Liver (tissue), 8 donors: ENCODE measurements at regions not wholly inside any gene's neighbourhood (a gene's known extent, or its start where the extent isn't known, plus 50 kb on each side); places are given as distances from the start of the nearest gene placed in this dataset.

Source experiments
- DNase-seq: peaks from one replicate; pipeline ENCODE4 v3.0.0-alpha.2; 2017; ENCODE audit warnings: low spot score
- H3K27ac ChIP-seq, 2 donors: one replicate each; pipeline ENCODE4 v1.7.0; 2013; ENCODE audit warnings: inconsistent platforms in 2 of 2, low read length in 2 of 2, control low read depth in 1 of 2, low read depth in 1 of 2, mild to moderate bottlenecking in 1 of 2
- H3K27me3 ChIP-seq, 4 donors: one replicate each; pipeline versions ENCODE4 v1.6.1 to v1.7.0; 2013; ENCODE audit warnings: low read length in 3 of 4, inconsistent platforms in 1 of 4, mild to moderate bottlenecking in 1 of 4, moderate library complexity in 1 of 4; ENCODE audit not compliant: control insufficient read depth in 4 of 4, insufficient read depth in 4 of 4
- H3K36me3 ChIP-seq, 4 donors: one replicate each; pipeline versions ENCODE4 v1.6.1 to v1.7.0; 2013; ENCODE audit warnings: low read length in 3 of 4, mild to moderate bottlenecking in 3 of 4, low read depth in 1 of 4, moderate library complexity in 1 of 4; ENCODE audit not compliant: control insufficient read depth in 4 of 4, insufficient read depth in 3 of 4
- H3K4me1 ChIP-seq, 4 donors: one replicate each; pipeline versions ENCODE4 v1.6.1 to v1.7.0; 2013; ENCODE audit warnings: low read length in 3 of 4, mild to moderate bottlenecking in 3 of 4, moderate library complexity in 1 of 4; ENCODE audit not compliant: control insufficient read depth in 4 of 4, insufficient read depth in 4 of 4
- H3K4me3 ChIP-seq, 3 donors: one replicate each; pipeline versions ENCODE4 v1.6.1 to v1.7.0; 2013; ENCODE audit warnings: low read length in 3 of 3, control low read depth in 1 of 3, low read depth in 1 of 3, mild to moderate bottlenecking in 1 of 3
- H3K9ac ChIP-seq, 2 donors: one replicate each; pipeline ENCODE4 v1.7.0; 2013; ENCODE audit warnings: low read length in 2 of 2, mild to moderate bottlenecking in 2 of 2, moderate library complexity in 2 of 2, control low read depth in 1 of 2, low read depth in 1 of 2
- H3K9me3 ChIP-seq, 4 donors: one replicate each; pipeline versions ENCODE4 v1.6.1 to v1.7.0; 2013; ENCODE audit warnings: low read length in 3 of 4; ENCODE audit not compliant: control insufficient read depth in 4 of 4
- EGR1 ChIP-seq, 2 donors: IDR thresholded peaks; 2 replicates each; pipeline ENCODE4 v1.6.1; 2016 to 2018; ENCODE audit warnings: antibody characterized with exemption in 2 of 2, low read depth in 2 of 2
- GABPA ChIP-seq, 2 donors: IDR thresholded peaks in 1 of 2; conservative IDR thresholded peaks in 1 of 2; 2 replicates each; pipeline ENCODE4 v1.6.1; 2016; ENCODE audit warnings: antibody characterized with exemption in 2 of 2, mild to moderate bottlenecking in 1 of 2, moderate library complexity in 1 of 2
- HNF4A ChIP-seq, 2 donors: conservative IDR thresholded peaks; 2 replicates each; pipeline ENCODE4 v1.6.1; 2016; ENCODE audit warnings: antibody characterized with exemption in 2 of 2, mild to moderate bottlenecking in 2 of 2
- JUND ChIP-seq, 2 donors: IDR thresholded peaks; 2 replicates each; pipeline ENCODE4 v1.6.1; 2016; ENCODE audit warnings: antibody characterized with exemption in 2 of 2
- NR2F2 ChIP-seq: IDR thresholded peaks from 2 replicates; pipeline ENCODE4 v1.6.1; 2016; ENCODE audit warnings: antibody characterized with exemption
- RAD21 ChIP-seq, 2 donors: IDR thresholded peaks; 2 replicates each; pipeline ENCODE4 v1.6.1; 2016; ENCODE audit warnings: antibody characterized with exemption in 2 of 2, mild to moderate bottlenecking in 2 of 2
- RXRA ChIP-seq, 2 donors: IDR thresholded peaks; 2 replicates each; pipeline ENCODE4 v1.6.1; 2017 to 2018; ENCODE audit warnings: antibody characterized with exemption in 2 of 2, mild to moderate bottlenecking in 1 of 2
- SP1 ChIP-seq: IDR thresholded peaks from 2 replicates; pipeline ENCODE4 v1.6.1; 2018; ENCODE audit warnings: antibody characterized with exemption, mild to moderate bottlenecking
- YY1 ChIP-seq: IDR thresholded peaks from 2 replicates; pipeline ENCODE4 v1.6.1; 2016; ENCODE audit warnings: antibody characterized with exemption, mild to moderate bottlenecking
- WGBS: extraction: QIAGEN DNeasy Blood & Tissue Kit; methylation state at CpG from one replicate; pipeline ENCODE4 v1.1.7; 2013; 5-methylcytosine and 5-hydroxymethylcytosine counted together
- TF ChIP-seq, protein P1 (sequence below): IDR thresholded peaks from 2 replicates; pipeline ENCODE4 v1.6.1; 2016; ENCODE audit warnings: antibody characterized with exemption
- TF ChIP-seq, protein P2 (sequence below): IDR thresholded peaks from 2 replicates; pipeline ENCODE4 v1.6.1; 2016; ENCODE audit warnings: antibody characterized with exemption
- TF ChIP-seq, protein P3 (sequence below): IDR thresholded peaks from 2 replicates; pipeline ENCODE4 v1.6.1; 2016; ENCODE audit warnings: antibody characterized with exemption, mild to moderate bottlenecking
- TF ChIP-seq, protein P4 (sequence below): fragments of 150-350 bp; IDR thresholded peaks from 2 replicates; pipeline ENCODE4 v1.5.1; 2017; ENCODE audit warnings: improper control_type of control experiment, low read depth, low read length; ENCODE audit not compliant: missing input control
- TF ChIP-seq, protein P5 (sequence below): IDR thresholded peaks from 2 replicates; pipeline ENCODE4 v1.6.1; 2016; ENCODE audit warnings: antibody characterized with exemption
- donor health status: healthy.
- donor health status: healthy.
- donor health status: healthy.
- donor health status: healthy.
- donor health status: healthy.

DNA sequence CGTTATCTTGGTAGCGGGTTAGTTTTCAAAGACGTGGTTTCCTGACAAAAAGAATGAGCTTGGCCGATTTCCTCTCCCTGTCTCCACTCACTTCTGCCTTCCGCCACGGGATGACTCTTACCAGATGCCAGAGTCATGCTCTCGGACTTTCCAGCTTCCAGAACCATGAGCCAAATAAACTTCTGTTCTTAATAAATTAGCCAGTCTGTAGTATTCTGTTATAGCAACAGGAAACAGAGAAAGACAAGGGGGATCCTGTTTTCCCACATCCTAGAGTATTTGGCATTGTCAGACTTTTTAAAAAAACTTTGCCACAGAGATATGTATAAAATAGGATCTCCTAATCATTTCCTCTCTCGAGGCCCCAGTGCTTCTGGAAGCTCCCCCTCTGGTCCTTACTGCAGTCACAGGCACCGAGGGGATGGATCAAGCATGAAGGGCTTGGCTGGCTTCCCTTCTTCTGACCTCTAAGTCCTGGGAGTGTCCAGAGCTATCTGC is 84.9 kb upstream of the NAA20 start:
- WGBS: 72% methylated on average over 9 of the region's 9 CpGs
- Histone ChIP-seq H3K36me3 (no peaks in the 10 kb centered on the region), H3K4me3 (no peak overlapping the region), H3K9ac (no peak overlapping the region), H3K27ac (peak overlapping the region; percentile 25 to 48), H3K9me3 (no peaks in the 10 kb centered on the region), H3K4me1 (peaks cover 0 to 6% (median 2%) of the 10 kb centered on the region in 4 donors), H3K27me3 (no peaks in the 10 kb centered on the region)
- TF ChIP-seq YY1: no peak
- TF ChIP-seq NR2F2: peak; percentile 97
- TF ChIP-seq EGR1 (IDR thresholded peaks at IDR 0.05; ENCODE audit: low read depth in 2 of 2): peak in 1 of 2 donors; percentile 46
- TF ChIP-seq JUND (IDR thresholded peaks at IDR 0.05): peak in 1 of 2 donors; percentile 26
- TF ChIP-seq GABPA (IDR thresholded peaks at IDR 0.05 in 1 of 2, conservative IDR thresholded peaks at IDR 0.05 in 1 of 2): peak in 1 of 2 donors; percentile 29
- TF ChIP-seq, protein P1, sequence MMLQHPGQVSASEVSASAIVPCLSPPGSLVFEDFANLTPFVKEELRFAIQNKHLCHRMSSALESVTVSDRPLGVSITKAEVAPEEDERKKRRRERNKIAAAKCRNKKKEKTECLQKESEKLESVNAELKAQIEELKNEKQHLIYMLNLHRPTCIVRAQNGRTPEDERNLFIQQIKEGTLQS: no peak
- TF ChIP-seq, protein P2, sequence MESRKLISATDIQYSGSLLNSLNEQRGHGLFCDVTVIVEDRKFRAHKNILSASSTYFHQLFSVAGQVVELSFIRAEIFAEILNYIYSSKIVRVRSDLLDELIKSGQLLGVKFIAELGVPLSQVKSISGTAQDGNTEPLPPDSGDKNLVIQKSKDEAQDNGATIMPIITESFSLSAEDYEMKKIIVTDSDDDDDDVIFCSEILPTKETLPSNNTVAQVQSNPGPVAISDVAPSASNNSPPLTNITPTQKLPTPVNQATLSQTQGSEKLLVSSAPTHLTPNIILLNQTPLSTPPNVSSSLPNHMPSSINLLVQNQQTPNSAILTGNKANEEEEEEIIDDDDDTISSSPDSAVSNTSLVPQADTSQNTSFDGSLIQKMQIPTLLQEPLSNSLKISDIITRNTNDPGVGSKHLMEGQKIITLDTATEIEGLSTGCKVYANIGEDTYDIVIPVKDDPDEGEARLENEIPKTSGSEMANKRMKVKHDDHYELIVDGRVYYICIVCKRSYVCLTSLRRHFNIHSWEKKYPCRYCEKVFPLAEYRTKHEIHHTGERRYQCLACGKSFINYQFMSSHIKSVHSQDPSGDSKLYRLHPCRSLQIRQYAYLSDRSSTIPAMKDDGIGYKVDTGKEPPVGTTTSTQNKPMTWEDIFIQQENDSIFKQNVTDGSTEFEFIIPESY: no peak
- no peak for TF ChIP-seq HNF4A (conservative IDR thresholded peaks at IDR 0.05)
- TF ChIP-seq RXRA (IDR thresholded peaks at IDR 0.05): peak; percentile 18 to 33
- TF ChIP-seq, protein P3, sequence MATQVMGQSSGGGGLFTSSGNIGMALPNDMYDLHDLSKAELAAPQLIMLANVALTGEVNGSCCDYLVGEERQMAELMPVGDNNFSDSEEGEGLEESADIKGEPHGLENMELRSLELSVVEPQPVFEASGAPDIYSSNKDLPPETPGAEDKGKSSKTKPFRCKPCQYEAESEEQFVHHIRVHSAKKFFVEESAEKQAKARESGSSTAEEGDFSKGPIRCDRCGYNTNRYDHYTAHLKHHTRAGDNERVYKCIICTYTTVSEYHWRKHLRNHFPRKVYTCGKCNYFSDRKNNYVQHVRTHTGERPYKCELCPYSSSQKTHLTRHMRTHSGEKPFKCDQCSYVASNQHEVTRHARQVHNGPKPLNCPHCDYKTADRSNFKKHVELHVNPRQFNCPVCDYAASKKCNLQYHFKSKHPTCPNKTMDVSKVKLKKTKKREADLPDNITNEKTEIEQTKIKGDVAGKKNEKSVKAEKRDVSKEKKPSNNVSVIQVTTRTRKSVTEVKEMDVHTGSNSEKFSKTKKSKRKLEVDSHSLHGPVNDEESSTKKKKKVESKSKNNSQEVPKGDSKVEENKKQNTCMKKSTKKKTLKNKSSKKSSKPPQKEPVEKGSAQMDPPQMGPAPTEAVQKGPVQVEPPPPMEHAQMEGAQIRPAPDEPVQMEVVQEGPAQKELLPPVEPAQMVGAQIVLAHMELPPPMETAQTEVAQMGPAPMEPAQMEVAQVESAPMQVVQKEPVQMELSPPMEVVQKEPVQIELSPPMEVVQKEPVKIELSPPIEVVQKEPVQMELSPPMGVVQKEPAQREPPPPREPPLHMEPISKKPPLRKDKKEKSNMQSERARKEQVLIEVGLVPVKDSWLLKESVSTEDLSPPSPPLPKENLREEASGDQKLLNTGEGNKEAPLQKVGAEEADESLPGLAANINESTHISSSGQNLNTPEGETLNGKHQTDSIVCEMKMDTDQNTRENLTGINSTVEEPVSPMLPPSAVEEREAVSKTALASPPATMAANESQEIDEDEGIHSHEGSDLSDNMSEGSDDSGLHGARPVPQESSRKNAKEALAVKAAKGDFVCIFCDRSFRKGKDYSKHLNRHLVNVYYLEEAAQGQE: peak; percentile 40
- peak; percentile 4 to 52 for TF ChIP-seq RAD21 (IDR thresholded peaks at IDR 0.05)
- TF ChIP-seq SP1: peak; percentile 42
- TF ChIP-seq, protein P4, sequence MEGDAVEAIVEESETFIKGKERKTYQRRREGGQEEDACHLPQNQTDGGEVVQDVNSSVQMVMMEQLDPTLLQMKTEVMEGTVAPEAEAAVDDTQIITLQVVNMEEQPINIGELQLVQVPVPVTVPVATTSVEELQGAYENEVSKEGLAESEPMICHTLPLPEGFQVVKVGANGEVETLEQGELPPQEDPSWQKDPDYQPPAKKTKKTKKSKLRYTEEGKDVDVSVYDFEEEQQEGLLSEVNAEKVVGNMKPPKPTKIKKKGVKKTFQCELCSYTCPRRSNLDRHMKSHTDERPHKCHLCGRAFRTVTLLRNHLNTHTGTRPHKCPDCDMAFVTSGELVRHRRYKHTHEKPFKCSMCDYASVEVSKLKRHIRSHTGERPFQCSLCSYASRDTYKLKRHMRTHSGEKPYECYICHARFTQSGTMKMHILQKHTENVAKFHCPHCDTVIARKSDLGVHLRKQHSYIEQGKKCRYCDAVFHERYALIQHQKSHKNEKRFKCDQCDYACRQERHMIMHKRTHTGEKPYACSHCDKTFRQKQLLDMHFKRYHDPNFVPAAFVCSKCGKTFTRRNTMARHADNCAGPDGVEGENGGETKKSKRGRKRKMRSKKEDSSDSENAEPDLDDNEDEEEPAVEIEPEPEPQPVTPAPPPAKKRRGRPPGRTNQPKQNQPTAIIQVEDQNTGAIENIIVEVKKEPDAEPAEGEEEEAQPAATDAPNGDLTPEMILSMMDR: no peak
- TF ChIP-seq, protein P5, sequence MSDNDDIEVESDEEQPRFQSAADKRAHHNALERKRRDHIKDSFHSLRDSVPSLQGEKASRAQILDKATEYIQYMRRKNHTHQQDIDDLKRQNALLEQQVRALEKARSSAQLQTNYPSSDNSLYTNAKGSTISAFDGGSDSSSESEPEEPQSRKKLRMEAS: peak; percentile 72
- no peak for DNase-seq
